HG02943 (cell line): ENCODE measurements at regions not wholly inside any gene's neighbourhood (a gene's known extent, or its start where the extent isn't known, plus 50 kb on each side); places are given as distances from the start of the nearest gene placed in this dataset.

Experiments
- ATAC-seq: cut with Tn5 transposase; IDR thresholded peaks from one replicate; pipeline ENCODE4 v1.9.1; 2021; ENCODE audit warnings: mild to moderate bottlenecking, low read depth, moderate library complexity; ENCODE audit not compliant: unreplicated experiment

GRCh38 chr6:113450061-113450465 is 407.1 kb upstream of the MARCKS start:
- no peak for ATAC-seq

GRCh38 chr6:113451049-113451448 is 406.1 kb upstream of the MARCKS start:
- ATAC-seq: no peak

DNA sequence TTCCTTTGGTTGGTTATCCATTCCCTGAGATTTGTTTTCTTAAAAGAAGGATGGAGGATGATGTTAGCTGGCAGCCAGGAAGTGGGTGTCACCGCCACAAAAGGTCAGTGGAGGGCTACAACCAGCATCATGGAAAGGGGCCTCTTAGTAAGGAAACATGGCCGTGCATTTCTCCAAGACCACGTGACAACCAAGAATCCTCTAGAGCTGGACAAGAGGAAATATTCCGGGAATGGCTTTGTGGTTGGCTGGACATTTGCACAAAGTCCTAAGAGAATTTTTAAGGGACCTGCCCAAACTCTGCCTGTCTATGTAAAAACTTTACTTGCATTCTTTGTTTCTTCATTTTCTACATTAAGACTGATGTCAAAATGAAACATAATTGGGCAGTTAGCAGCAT is 399.9 kb upstream of the MARCKS start:
- no peak for ATAC-seq

- no peak for ATAC-seq
Observed at GRCh38 chr6:113457751-113458150, 399.4 kb upstream of the MARCKS start.

- ATAC-seq: no peak
Observed at GRCh38 chr6:113458368-113459010, 398.7 kb upstream of the MARCKS start.

- no peak for ATAC-seq
Observed at GRCh38 chr6:113461153-113461932, 395.8 kb upstream of the MARCKS start.

GRCh38 chr6:113464536-113464935 is 392.6 kb upstream of the MARCKS start:
- no peak for ATAC-seq

- no peak for ATAC-seq
Observed at GRCh38 chr6:113464960-113465359, 392.2 kb upstream of the MARCKS start.

GRCh38 chr6:113466526-113466925 is 390.6 kb upstream of the MARCKS start:
- no peak for ATAC-seq

DNA sequence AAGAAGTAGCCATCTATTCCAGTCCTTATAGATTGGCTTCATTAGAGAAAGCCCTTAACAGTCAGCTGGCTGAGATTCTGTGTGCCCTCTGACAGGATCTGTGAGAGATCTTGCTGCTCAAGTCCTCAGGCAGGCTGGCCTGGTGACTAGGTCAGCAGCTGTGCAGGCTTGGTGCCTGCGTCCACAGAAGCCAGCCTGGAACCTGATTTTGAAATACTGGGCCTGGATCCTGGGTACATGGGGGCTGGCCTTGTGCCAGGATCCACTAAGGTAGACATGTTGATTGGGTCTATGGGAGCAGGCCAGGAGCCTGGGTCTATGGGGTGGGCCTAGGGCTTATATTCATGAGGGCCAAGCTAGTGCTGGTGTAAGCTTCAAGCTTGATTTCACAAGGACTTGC is 381.8 kb upstream of the MARCKS start:
- no peak for ATAC-seq

- no peak for ATAC-seq
Observed at GRCh38 chr6:113476937-113477839, 380.0 kb upstream of the MARCKS start.

- no peak for ATAC-seq
Observed at GRCh38 chr6:113480616-113481015, 376.5 kb upstream of the MARCKS start.

- no peak for ATAC-seq
Observed at GRCh38 chr6:113481458-113481857, 375.7 kb upstream of the MARCKS start.

GRCh38 chr6:113481910-113482309 is 375.2 kb upstream of the MARCKS start:
- no peak for ATAC-seq

- ATAC-seq: no peak
Observed at GRCh38 chr6:113482771-113483170, 374.4 kb upstream of the MARCKS start.

DNA sequence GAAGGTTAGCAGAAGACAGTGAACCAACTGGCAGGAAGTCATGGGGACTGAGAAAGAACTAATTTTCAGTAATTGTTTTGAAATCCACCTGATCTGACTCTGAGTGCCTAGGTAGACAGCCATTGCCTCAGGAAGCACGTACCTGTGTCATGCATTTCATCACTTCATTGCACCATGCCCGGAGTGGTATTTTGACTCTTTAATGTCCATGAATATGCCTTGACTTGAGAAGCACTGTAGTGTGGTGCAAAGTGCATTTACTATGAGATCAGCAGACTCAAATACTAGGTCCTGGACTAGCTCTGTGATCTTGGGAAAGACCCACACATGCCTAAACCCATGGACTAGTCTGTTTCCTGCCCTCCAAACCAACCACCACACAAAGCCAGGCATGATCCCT is 370.9 kb upstream of the MARCKS start:
- no peak for ATAC-seq

GRCh38 chr6:113487489-113488058 is 369.6 kb upstream of the MARCKS start:
- no peak for ATAC-seq

GRCh38 chr6:113488061-113488460 is 369.1 kb upstream of the MARCKS start:
- no peak for ATAC-seq

DNA sequence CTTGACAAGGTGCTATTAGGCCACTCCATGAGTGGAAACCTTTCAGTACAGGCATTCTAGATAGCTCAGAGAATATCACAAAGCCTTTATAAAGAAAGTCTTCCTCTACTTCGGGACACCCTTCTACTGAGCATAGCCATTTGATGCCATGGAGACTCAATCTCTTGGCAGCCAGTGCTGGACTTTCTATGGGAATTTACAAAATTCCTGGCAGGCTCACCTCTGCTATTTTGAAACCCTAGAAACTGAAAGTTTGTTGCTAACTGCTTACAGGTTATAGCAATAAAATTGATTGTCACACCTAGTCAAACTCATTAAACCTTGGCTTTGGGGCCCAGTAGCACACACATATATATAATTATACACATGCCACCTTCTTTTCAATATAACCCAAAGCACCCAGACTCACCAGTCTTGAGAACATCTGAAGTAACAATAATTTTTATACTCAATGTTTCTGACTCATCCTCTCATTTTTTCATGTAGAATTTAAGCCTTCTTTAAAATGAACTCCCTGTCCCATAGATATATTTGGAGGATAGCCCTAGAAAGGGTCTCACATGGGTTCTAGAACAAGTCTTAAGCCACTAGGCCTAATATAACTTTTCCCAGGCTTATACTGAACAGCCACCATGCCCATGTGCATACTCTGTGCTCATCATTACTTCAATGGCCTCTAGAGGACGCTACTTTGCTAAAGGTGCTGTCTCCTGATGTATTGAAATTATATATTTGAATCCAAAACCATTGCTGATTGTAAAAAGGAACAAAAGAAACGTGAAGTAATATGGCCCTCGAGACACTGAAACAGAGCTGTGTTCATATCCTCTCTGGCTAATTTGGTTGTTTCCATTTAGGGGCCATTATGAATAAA is 368.1 kb upstream of the MARCKS start:
- ATAC-seq: no peak
